SU-DHL-6 (cell line): ENCODE measurements at regions not wholly inside any gene's neighbourhood (a gene's known extent, or its start where the extent isn't known, plus 50 kb on each side); places are given as distances from the start of the nearest gene placed in this dataset.
A peak's percentile ranks its signal among the peaks of the same experiment; 100 is the strongest.

Experiments
- H2AFZ ChIP-seq: fragments of 200-600 bp; sonication (generic); 2 replicates; pipeline ENCODE4 v1.6.1; 2014; ENCODE audit warnings: low read depth, mild to moderate bottlenecking, moderate library complexity, mixed read lengths, antibody characterized with exemption, low read length; ENCODE audit not compliant: severe bottlenecking
- H3F3A ChIP-seq: fragments of 200-600 bp; shearing (Covaris generic); 2 replicates; pipeline ENCODE4 v1.6.0; 2016; ENCODE audit warnings: antibody characterized with exemption, mild to moderate bottlenecking; ENCODE audit not compliant: insufficient read depth
- H3K27ac ChIP-seq: fragments of 200-600 bp; sonication (generic); 2 replicates; pipeline ENCODE4 v1.5.1; 2016; ENCODE audit warnings: low read depth, mild to moderate bottlenecking, low read length, moderate library complexity, mixed read lengths
- H3K27me3 ChIP-seq: fragments of 200-600 bp; sonication (generic), shearing (Covaris generic); 2 replicates; pipeline ENCODE4 v1.6.0; 2014; ENCODE audit warnings: mild to moderate bottlenecking, low read length
- H3K36me3 ChIP-seq: fragments of 200-600 bp; sonication (generic); 2 replicates; pipeline ENCODE4 v1.6.1; 2014; ENCODE audit warnings: mild to moderate bottlenecking, low read length, mixed read lengths
- H3K4me2 ChIP-seq: fragments of 300-600, 200-600 bp; shearing (Covaris generic), sonication (generic); 2 replicates; pipeline ENCODE4 v1.6.0; 2014; ENCODE audit warnings: low read length, low read depth, mild to moderate bottlenecking; ENCODE audit not compliant: poor library complexity, severe bottlenecking
- H3K4me3 ChIP-seq: fragments of 200-600 bp; sonication (generic); 2 replicates; pipeline ENCODE4 v1.5.1; 2014; ENCODE audit warnings: antibody characterized with exemption, low read length, mild to moderate bottlenecking, mixed read lengths; ENCODE audit not compliant: insufficient read depth, poor library complexity, severe bottlenecking
- H3K79me2 ChIP-seq: fragments of 200-600 bp; sonication (generic); 2 replicates; pipeline ENCODE4 v1.6.1; 2014; ENCODE audit warnings: mild to moderate bottlenecking, low read length, moderate library complexity; ENCODE audit not compliant: insufficient read depth
- H3K9ac ChIP-seq: fragments of 200-600 bp; sonication (generic); 2 replicates; pipeline ENCODE4 v1.7.0; 2014; ENCODE audit warnings: mild to moderate bottlenecking, low read length
- H3K9me2 ChIP-seq: fragments of 200-600 bp; sonication (generic); replicated peaks from 2 replicates; pipeline ENCODE4 v1.6.1; 2014; ENCODE audit warnings: low read length; ENCODE audit not compliant: insufficient read depth
- H3K9me3 ChIP-seq: fragments of 200-600 bp; sonication (generic); 2 replicates; pipeline ENCODE4 v1.6.1; 2014; ENCODE audit warnings: low read length, mixed read lengths; ENCODE audit not compliant: insufficient read depth
- H4K20me1 ChIP-seq: fragments of 200-600 bp; sonication (generic); 2 replicates; pipeline ENCODE4 v1.6.1; 2014; ENCODE audit warnings: low read depth, mild to moderate bottlenecking, antibody characterized with exemption, low read length, moderate library complexity, mixed read lengths
- EZH2phosphoT487 ChIP-seq: fragments of 200-600 bp; sonication (generic), shearing (Covaris generic); conservative IDR thresholded peaks from 2 replicates; pipeline ENCODE4 v1.6.1; 2018; ENCODE audit warnings: mild to moderate bottlenecking, antibody characterized with exemption, low read length, moderate library complexity, mixed read lengths
- TF ChIP-seq, protein P1 (sequence below): fragments of 200-600 bp; sonication (generic); IDR thresholded peaks from one replicate; pipeline ENCODE4 v1.5.1; 2017; ENCODE audit warnings: antibody characterized with exemption, mild to moderate bottlenecking, low read length, moderate library complexity; ENCODE audit not compliant: insufficient read depth, poor library complexity, severe bottlenecking

DNA sequence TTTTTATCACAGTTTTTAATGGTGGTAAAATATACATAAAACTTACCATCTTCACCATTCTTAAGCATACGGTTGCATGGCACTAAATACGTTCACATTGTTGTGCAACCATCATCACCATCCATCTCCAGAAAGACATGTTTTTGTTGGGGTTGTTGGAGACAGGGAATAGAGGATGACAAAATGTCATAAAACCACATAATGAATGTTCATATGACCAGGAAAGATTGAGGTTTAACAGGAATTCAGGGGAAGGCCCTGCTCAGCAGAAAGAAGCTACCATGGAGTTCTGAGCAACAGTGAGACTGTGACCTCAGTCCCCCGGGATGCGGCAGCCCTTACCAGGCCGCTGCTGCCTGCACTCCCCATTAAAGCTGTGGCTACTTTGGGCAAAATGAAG lies 63.9 kb upstream of the TRIM2 start:
- Histone ChIP-seq H4K20me1 (no peaks in the 10 kb centered on the region), H3K36me3 (no peaks in the 10 kb centered on the region), H2AFZ (no peak overlapping the region), H3K27me3 (no peaks in the 10 kb centered on the region), H3F3A (no peaks in the 10 kb centered on the region), H3K79me2 (no peaks in the 10 kb centered on the region), H3K9me3 (no peaks in the 10 kb centered on the region), H3K9me2 (no peaks in the 10 kb centered on the region), H3K27ac (no peak overlapping the region), H3K9ac (no peak overlapping the region), H3K4me3 (no peak overlapping the region), H3K4me2 (no peak overlapping the region)
- no peak for TF ChIP-seq EZH2phosphoT487
- TF ChIP-seq, protein P1, sequence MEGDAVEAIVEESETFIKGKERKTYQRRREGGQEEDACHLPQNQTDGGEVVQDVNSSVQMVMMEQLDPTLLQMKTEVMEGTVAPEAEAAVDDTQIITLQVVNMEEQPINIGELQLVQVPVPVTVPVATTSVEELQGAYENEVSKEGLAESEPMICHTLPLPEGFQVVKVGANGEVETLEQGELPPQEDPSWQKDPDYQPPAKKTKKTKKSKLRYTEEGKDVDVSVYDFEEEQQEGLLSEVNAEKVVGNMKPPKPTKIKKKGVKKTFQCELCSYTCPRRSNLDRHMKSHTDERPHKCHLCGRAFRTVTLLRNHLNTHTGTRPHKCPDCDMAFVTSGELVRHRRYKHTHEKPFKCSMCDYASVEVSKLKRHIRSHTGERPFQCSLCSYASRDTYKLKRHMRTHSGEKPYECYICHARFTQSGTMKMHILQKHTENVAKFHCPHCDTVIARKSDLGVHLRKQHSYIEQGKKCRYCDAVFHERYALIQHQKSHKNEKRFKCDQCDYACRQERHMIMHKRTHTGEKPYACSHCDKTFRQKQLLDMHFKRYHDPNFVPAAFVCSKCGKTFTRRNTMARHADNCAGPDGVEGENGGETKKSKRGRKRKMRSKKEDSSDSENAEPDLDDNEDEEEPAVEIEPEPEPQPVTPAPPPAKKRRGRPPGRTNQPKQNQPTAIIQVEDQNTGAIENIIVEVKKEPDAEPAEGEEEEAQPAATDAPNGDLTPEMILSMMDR: no peak

DNA sequence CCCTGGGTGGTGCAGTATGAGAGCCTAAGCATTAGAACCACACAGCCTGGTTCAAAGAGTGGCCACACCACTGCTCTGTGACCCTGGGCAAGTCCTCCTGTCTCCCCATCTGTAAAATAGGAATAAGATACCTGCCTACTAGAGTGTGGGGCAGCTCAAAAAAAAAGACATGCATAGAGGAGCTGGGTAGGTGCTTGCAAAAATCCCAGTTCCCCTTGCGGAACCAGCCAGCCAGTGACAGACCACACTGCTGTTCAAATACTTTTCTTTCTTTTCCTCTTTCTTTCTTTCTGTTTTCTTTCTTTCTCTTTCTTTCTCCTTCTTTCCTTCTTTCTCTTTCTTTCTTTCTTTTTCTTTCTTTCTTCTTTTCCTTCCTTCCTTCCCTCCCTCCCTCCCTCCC lies 63.0 kb upstream of the TRIM2 start:
- no peaks in the 10 kb centered on the region for H3K9me2 ChIP-seq
- TF ChIP-seq EZH2phosphoT487: no peak
- TF ChIP-seq, protein P1: no peak
- no peak overlapping the region for H3K4me2 ChIP-seq
- no peaks in the 10 kb centered on the region for H3K79me2 ChIP-seq
- no peaks in the 10 kb centered on the region for H4K20me1 ChIP-seq
- no peaks in the 10 kb centered on the region for H3K27me3 ChIP-seq
- no peaks in the 10 kb centered on the region for H3K36me3 ChIP-seq
- no peak overlapping the region for H3K9ac ChIP-seq
- no peaks in the 10 kb centered on the region for H3F3A ChIP-seq
- no peak overlapping the region for H3K4me3 ChIP-seq
- H2AFZ ChIP-seq: no peak overlapping the region
- no peak overlapping the region for H3K27ac ChIP-seq
- no peaks in the 10 kb centered on the region for H3K9me3 ChIP-seq

DNA sequence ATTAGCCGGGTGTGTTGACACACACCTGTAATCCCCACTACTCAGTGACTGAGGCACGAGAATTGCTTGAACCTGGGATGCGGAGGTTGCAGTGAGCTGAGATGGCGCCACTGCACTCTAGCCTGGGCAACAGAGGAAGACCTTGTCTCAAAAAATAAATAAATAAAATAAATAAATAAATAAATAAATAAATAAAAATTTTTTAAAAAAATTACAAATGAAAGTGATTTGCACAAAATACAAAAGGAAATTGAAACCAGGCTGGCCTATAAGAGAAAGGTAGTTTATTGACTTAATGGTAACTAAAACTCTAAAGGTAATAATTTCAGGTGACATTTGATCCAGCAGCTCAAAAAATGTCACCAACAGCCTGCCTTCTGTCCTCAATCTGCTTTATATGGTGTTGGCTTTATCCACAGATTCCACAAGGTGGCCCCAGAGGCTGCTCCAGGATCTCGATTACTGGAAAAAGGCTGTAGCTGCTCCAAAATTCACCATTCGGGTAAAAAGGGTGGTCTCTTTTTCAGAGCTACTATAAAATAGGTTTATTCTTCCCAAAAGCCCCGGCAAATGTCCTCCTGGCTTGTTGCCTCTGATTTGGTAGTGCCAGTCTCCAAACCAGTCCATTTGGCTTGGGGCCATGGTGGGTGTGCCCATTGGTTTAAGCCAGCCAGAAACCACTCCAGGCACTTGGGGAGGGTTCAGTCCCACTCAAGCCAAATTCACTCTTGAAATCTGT lies 61.4 kb upstream of the TRIM2 start:
- Histone ChIP-seq H3K79me2 (no peaks in the 10 kb centered on the region), H3K9ac (no peak overlapping the region), H3K4me2 (no peak overlapping the region), H3K4me3 (no peak overlapping the region), H3K9me3 (no peaks in the 10 kb centered on the region), H3K9me2 (no peaks in the 10 kb centered on the region), H3K27ac (no peak overlapping the region), H3K36me3 (no peaks in the 10 kb centered on the region), H3F3A (no peaks in the 10 kb centered on the region), H2AFZ (no peak overlapping the region), H4K20me1 (no peaks in the 10 kb centered on the region), H3K27me3 (no peaks in the 10 kb centered on the region)
- no peak for TF ChIP-seq EZH2phosphoT487
- TF ChIP-seq, protein P1: peak; percentile 31
